ENCODE measurements at regions not wholly inside any gene's neighbourhood (a gene's known extent, or its start where the extent isn't known, plus 50 kb on each side); places are given as distances from the start of the nearest gene placed in this dataset.

- no peak for TF ChIP-seq ZNF8 (CRISPR knock-in tag; IDR thresholded peaks at IDR 0.05)
- no peak for TF ChIP-seq RARB (CRISPR knock-in tag; IDR thresholded peaks at IDR 0.05)
- TF ChIP-seq OSR1 (CRISPR knock-in tag; IDR thresholded peaks at IDR 0.05), result no peak
- TF ChIP-seq GLIS3 (CRISPR knock-in tag; IDR thresholded peaks at IDR 0.05), result no peak
- no peak for TF ChIP-seq PPARA (CRISPR knock-in tag; IDR thresholded peaks at IDR 0.05; ENCODE audit: borderline replicate concordance)
- TF ChIP-seq BACH2 (CRISPR knock-in tag; IDR thresholded peaks at IDR 0.05; ENCODE audit: borderline replicate concordance), result no peak
- no peak for TF ChIP-seq ZFP3 (CRISPR knock-in tag; IDR thresholded peaks at IDR 0.05)
- no peak for TF ChIP-seq TOX (CRISPR knock-in tag; IDR thresholded peaks at IDR 0.05; ENCODE audit: borderline replicate concordance)
- TF ChIP-seq ZNF70 (CRISPR knock-in tag; IDR thresholded peaks at IDR 0.05), result no peak
- no peak for TF ChIP-seq ZFP30 (CRISPR knock-in tag; IDR thresholded peaks at IDR 0.05)
- no peak for TF ChIP-seq ZNF565 (CRISPR knock-in tag; conservative IDR thresholded peaks at IDR 0.05; ENCODE audit: low read depth)
- TF ChIP-seq, protein P1, sequence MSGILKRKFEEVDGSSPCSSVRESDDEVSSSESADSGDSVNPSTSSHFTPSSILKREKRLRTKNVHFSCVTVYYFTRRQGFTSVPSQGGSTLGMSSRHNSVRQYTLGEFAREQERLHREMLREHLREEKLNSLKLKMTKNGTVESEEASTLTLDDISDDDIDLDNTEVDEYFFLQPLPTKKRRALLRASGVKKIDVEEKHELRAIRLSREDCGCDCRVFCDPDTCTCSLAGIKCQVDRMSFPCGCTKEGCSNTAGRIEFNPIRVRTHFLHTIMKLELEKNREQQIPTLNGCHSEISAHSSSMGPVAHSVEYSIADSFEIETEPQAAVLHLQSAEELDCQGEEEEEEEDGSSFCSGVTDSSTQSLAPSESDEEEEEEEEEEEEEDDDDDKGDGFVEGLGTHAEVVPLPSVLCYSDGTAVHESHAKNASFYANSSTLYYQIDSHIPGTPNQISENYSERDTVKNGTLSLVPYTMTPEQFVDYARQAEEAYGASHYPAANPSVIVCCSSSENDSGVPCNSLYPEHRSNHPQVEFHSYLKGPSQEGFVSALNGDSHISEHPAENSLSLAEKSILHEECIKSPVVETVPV (CRISPR knock-in tag; IDR thresholded peaks at IDR 0.05), result no peak
- TF ChIP-seq CSDC2 (CRISPR knock-in tag; IDR thresholded peaks at IDR 0.05), result no peak
- TF ChIP-seq ISL1 (CRISPR knock-in tag; IDR thresholded peaks at IDR 0.05), result no peak
- TF ChIP-seq SNAI2 (CRISPR knock-in tag; IDR thresholded peaks at IDR 0.05), result no peak
- no peak for TF ChIP-seq TCF4 (CRISPR knock-in tag; IDR thresholded peaks at IDR 0.05; ENCODE audit: borderline replicate concordance)
- ATAC-seq, result no peak
Observed at GRCh38 chr4:24423670-24424069, 160.7 kb downstream of the DHX15 start.

DNA sequence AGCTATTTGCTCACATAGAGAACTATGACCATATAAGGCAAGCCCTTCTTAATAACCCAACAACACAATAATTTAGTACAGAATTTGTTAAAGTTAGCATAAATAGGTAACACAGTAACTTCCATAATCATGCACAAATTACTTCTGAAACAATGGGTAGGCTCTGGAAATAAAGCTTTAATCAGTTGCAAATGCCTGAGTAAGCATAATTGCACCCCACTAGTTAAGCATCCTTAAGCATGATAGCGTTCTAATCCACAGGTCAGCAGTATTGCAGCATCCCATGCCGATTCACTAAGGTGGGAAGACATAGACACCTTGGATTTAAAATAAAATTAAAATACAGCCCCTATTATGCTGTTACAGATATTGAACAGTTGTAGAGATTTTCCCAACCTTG is 161.7 kb downstream of the DHX15 start:
- TF ChIP-seq BACH2 (CRISPR knock-in tag; IDR thresholded peaks at IDR 0.05; ENCODE audit: borderline replicate concordance) (no peak), TOX (CRISPR knock-in tag; IDR thresholded peaks at IDR 0.05; ENCODE audit: borderline replicate concordance) (no peak), ZNF70 (CRISPR knock-in tag; IDR thresholded peaks at IDR 0.05) (no peak), ISL1 (CRISPR knock-in tag; IDR thresholded peaks at IDR 0.05) (no peak), OSR1 (CRISPR knock-in tag; IDR thresholded peaks at IDR 0.05) (no peak), ESRRG (CRISPR knock-in tag; IDR thresholded peaks at IDR 0.05) (no peak), POU6F1 (CRISPR knock-in tag; IDR thresholded peaks at IDR 0.05; ENCODE audit: borderline replicate concordance, low read depth) (no peak), ZFP30 (CRISPR knock-in tag; IDR thresholded peaks at IDR 0.05) (no peak), SNAI2 (CRISPR knock-in tag; IDR thresholded peaks at IDR 0.05) (no peak), ZNF8 (CRISPR knock-in tag; IDR thresholded peaks at IDR 0.05) (no peak), ZNF565 (CRISPR knock-in tag; conservative IDR thresholded peaks at IDR 0.05; ENCODE audit: low read depth) (no peak), ZFP3 (CRISPR knock-in tag; IDR thresholded peaks at IDR 0.05) (no peak), CSDC2 (CRISPR knock-in tag; IDR thresholded peaks at IDR 0.05) (no peak)
- TF ChIP-seq, protein P2, sequence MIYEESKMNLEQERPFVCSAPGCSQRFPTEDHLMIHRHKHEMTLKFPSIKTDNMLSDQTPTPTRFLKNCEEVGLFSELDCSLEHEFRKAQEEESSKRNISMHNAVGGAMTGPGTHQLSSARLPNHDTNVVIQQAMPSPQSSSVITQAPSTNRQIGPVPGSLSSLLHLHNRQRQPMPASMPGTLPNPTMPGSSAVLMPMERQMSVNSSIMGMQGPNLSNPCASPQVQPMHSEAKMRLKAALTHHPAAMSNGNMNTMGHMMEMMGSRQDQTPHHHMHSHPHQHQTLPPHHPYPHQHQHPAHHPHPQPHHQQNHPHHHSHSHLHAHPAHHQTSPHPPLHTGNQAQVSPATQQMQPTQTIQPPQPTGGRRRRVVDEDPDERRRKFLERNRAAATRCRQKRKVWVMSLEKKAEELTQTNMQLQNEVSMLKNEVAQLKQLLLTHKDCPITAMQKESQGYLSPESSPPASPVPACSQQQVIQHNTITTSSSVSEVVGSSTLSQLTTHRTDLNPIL (CRISPR knock-in tag; IDR thresholded peaks at IDR 0.05; ENCODE audit: low read depth), result no peak
- TF ChIP-seq, protein P1 (CRISPR knock-in tag; IDR thresholded peaks at IDR 0.05), result no peak
- no peak for ATAC-seq

GRCh38 chr4:24419181-24420034 is 164.9 kb downstream of the DHX15 start:
- peak; percentile 95 for ATAC-seq
- TF ChIP-seq ZNF565 (CRISPR knock-in tag; conservative IDR thresholded peaks at IDR 0.05; ENCODE audit: low read depth), result no peak

DNA sequence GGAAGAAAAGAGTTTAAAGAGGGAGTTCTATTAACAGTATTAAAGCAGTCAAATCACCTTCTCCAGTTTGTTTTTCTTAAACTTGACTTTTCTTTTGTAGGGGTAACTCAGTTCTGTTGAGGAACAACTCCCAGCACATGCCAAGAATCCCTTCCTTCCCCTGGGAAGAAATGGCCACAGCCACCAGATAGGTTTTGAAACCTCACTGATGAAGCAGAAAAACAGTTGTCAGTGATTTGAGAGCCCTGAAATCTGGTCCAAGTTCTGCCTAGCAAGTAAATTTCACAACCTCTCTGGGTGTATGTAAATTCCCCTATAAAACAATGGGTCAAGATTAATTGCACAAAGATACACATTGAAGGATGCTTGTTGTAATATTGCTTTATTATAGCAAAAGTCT is 167.1 kb downstream of the DHX15 start:
- ATAC-seq, result no peak
- TF ChIP-seq ISL1 (CRISPR knock-in tag; IDR thresholded peaks at IDR 0.05), result no peak
- no peak for TF ChIP-seq ARNTL (CRISPR knock-in tag; IDR thresholded peaks at IDR 0.05; ENCODE audit: borderline replicate concordance, low read depth)
- TF ChIP-seq TOX (CRISPR knock-in tag; IDR thresholded peaks at IDR 0.05; ENCODE audit: borderline replicate concordance), result no peak
- no peak for TF ChIP-seq ZNF565 (CRISPR knock-in tag; conservative IDR thresholded peaks at IDR 0.05; ENCODE audit: low read depth)
- TF ChIP-seq SNAI2 (CRISPR knock-in tag; IDR thresholded peaks at IDR 0.05), result no peak
- TF ChIP-seq, protein P3, sequence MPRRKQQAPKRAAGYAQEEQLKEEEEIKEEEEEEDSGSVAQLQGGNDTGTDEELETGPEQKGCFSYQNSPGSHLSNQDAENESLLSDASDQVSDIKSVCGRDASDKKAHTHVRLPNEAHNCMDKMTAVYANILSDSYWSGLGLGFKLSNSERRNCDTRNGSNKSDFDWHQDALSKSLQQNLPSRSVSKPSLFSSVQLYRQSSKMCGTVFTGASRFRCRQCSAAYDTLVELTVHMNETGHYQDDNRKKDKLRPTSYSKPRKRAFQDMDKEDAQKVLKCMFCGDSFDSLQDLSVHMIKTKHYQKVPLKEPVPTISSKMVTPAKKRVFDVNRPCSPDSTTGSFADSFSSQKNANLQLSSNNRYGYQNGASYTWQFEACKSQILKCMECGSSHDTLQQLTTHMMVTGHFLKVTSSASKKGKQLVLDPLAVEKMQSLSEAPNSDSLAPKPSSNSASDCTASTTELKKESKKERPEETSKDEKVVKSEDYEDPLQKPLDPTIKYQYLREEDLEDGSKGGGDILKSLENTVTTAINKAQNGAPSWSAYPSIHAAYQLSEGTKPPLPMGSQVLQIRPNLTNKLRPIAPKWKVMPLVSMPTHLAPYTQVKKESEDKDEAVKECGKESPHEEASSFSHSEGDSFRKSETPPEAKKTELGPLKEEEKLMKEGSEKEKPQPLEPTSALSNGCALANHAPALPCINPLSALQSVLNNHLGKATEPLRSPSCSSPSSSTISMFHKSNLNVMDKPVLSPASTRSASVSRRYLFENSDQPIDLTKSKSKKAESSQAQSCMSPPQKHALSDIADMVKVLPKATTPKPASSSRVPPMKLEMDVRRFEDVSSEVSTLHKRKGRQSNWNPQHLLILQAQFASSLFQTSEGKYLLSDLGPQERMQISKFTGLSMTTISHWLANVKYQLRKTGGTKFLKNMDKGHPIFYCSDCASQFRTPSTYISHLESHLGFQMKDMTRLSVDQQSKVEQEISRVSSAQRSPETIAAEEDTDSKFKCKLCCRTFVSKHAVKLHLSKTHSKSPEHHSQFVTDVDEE (CRISPR knock-in tag; IDR thresholded peaks at IDR 0.05), result no peak
- no peak for TF ChIP-seq ZNF70 (CRISPR knock-in tag; IDR thresholded peaks at IDR 0.05)
- TF ChIP-seq ZNF8 (CRISPR knock-in tag; IDR thresholded peaks at IDR 0.05), result no peak
- no peak for TF ChIP-seq ESRRG (CRISPR knock-in tag; IDR thresholded peaks at IDR 0.05)
- TF ChIP-seq BACH2 (CRISPR knock-in tag; IDR thresholded peaks at IDR 0.05; ENCODE audit: borderline replicate concordance), result no peak
- TF ChIP-seq, protein P1 (CRISPR knock-in tag; IDR thresholded peaks at IDR 0.05), result no peak
- TF ChIP-seq ZFP30 (CRISPR knock-in tag; IDR thresholded peaks at IDR 0.05), result no peak
